Limb (tissue), 2 donors: ENCODE measurements at regions not wholly inside any gene's neighbourhood (a gene's known extent, or its start where the extent isn't known, plus 50 kb on each side); places are given as distances from the start of the nearest gene placed in this dataset.
"Not testable (repeated sequence)": the region's sequence is repeated elsewhere in the genome, so short reads cannot be mapped to it uniquely, and the experiment has no call there.

Experiments used
- DNase-seq, 2 donors: peaks; one replicate each; pipeline ENCODE4 v3.0.0-alpha.2; 2016; ENCODE audit errors: extremely low spot score in 2 of 2

GRCh38 chr2:59751214-59751613 is 802.2 kb downstream of the BCL11A start:
- not testable (repeated sequence) for DNase-seq

- no peak for DNase-seq
Observed at GRCh38 chr2:59746291-59746690, 807.2 kb downstream of the BCL11A start.

GRCh38 chr2:59745085-59745484 is 808.4 kb downstream of the BCL11A start:
- no peak for DNase-seq

GRCh38 chr2:59744436-59744835 is 809.0 kb downstream of the BCL11A start:
- DNase-seq = no peak

- DNase-seq = no peak
Observed at GRCh38 chr2:59741840-59742239, 811.6 kb downstream of the BCL11A start.

GRCh38 chr2:59739166-59739565 is 814.3 kb downstream of the BCL11A start:
- no peak for DNase-seq

- DNase-seq = no peak
Observed at GRCh38 chr2:59737299-59737698, 816.2 kb downstream of the BCL11A start.

GRCh38 chr2:59734743-59735142 is 818.7 kb downstream of the BCL11A start:
- DNase-seq = no peak

- DNase-seq = no peak
Observed at GRCh38 chr2:59733970-59734369, 819.5 kb downstream of the BCL11A start.

- DNase-seq = no peak
Observed at GRCh38 chr2:59733567-59733930, 819.9 kb downstream of the BCL11A start.

GRCh38 chr2:59732871-59733566 is 820.4 kb downstream of the BCL11A start:
- no peak for DNase-seq

GRCh38 chr2:59727121-59727590 is 826.3 kb downstream of the BCL11A start:
- DNase-seq = no peak

- DNase-seq = no peak
Observed at GRCh38 chr2:59726228-59727120, 827.0 kb downstream of the BCL11A start.

GRCh38 chr2:59724746-59725145 is 828.7 kb downstream of the BCL11A start:
- DNase-seq = no peak

GRCh38 chr2:59720296-59720866 is 833.1 kb downstream of the BCL11A start:
- no peak for DNase-seq

GRCh38 chr2:59713577-59713976 is 839.9 kb downstream of the BCL11A start:
- no peak for DNase-seq

- no peak for DNase-seq
Observed at GRCh38 chr2:59711121-59711520, 842.3 kb downstream of the BCL11A start.

- no peak for DNase-seq
Observed at GRCh38 chr2:59706729-59707128, 846.7 kb downstream of the BCL11A start.

- no peak for DNase-seq
Observed at GRCh38 chr2:59703796-59704195, 849.7 kb downstream of the BCL11A start.

- no peak for DNase-seq
Observed at GRCh38 chr2:59702026-59702425, 851.4 kb downstream of the BCL11A start.

GRCh38 chr2:59701271-59701994 is 852.0 kb downstream of the BCL11A start:
- no peak for DNase-seq

- DNase-seq = no peak
Observed at GRCh38 chr2:59694176-59694575, 859.3 kb downstream of the BCL11A start.
